ENCODE measurements at regions not wholly inside any gene's neighbourhood (a gene's known extent, or its start where the extent isn't known, plus 50 kb on each side); places are given as distances from the start of the nearest gene placed in this dataset.
"Not testable (repeated sequence)": the region's sequence is repeated elsewhere in the genome, so short reads cannot be mapped to it uniquely, and the experiment has no call there.

- no peak for DNase-seq
Measured at GRCh38 chr7:69435711-69436110, 162.6 kb upstream of the AUTS2 start.

- no peak for DNase-seq
Measured at GRCh38 chr7:69436946-69437345, 161.3 kb upstream of the AUTS2 start.

GRCh38 chr7:69438584-69439412 lies 159.5 kb upstream of the AUTS2 start:
- no peak for DNase-seq

- DNase-seq = no peak
Measured at GRCh38 chr7:69439636-69440325, 158.5 kb upstream of the AUTS2 start.

GRCh38 chr7:69440976-69441375 lies 157.3 kb upstream of the AUTS2 start:
- DNase-seq = no peak

- DNase-seq = no peak
Measured at GRCh38 chr7:69443136-69443535, 155.1 kb upstream of the AUTS2 start.

GRCh38 chr7:69445541-69445940 lies 152.7 kb upstream of the AUTS2 start:
- DNase-seq = no peak

GRCh38 chr7:69446213-69446612 lies 152.1 kb upstream of the AUTS2 start:
- DNase-seq = not testable (repeated sequence)

GRCh38 chr7:69448071-69448470 lies 150.2 kb upstream of the AUTS2 start:
- no peak for DNase-seq

- DNase-seq = no peak
Measured at GRCh38 chr7:69450456-69450855, 147.8 kb upstream of the AUTS2 start.

GRCh38 chr7:69451715-69452114 lies 146.6 kb upstream of the AUTS2 start:
- no peak for DNase-seq

GRCh38 chr7:69452797-69453196 lies 145.5 kb upstream of the AUTS2 start:
- no peak for DNase-seq

GRCh38 chr7:69457595-69458504 lies 140.4 kb upstream of the AUTS2 start:
- DNase-seq = no peak

GRCh38 chr7:69464035-69464434 lies 134.2 kb upstream of the AUTS2 start:
- DNase-seq = no peak

GRCh38 chr7:69465262-69465661 lies 133.0 kb upstream of the AUTS2 start:
- no peak for DNase-seq

- no peak for DNase-seq
Measured at GRCh38 chr7:69467826-69468225, 130.4 kb upstream of the AUTS2 start.

- no peak for DNase-seq
Measured at GRCh38 chr7:69476416-69476815, 121.9 kb upstream of the AUTS2 start.

- no peak for DNase-seq
Measured at GRCh38 chr7:69482676-69483075, 115.6 kb upstream of the AUTS2 start.

GRCh38 chr7:69489533-69489932 lies 108.7 kb upstream of the AUTS2 start:
- DNase-seq = no peak

GRCh38 chr7:69498671-69499070 lies 99.6 kb upstream of the AUTS2 start:
- no peak for DNase-seq

GRCh38 chr7:69502358-69502757 lies 95.9 kb upstream of the AUTS2 start:
- DNase-seq = no peak

GRCh38 chr7:69504733-69505420 lies 93.4 kb upstream of the AUTS2 start:
- DNase-seq = no peak

GRCh38 chr7:69508736-69509135 lies 89.5 kb upstream of the AUTS2 start:
- DNase-seq = no peak
